GM12878 (cell line): ENCODE measurements at regions not wholly inside any gene's neighbourhood (a gene's known extent, or its start where the extent isn't known, plus 50 kb on each side); places are given as distances from the start of the nearest gene placed in this dataset.

Experiments used
- BHLHE40 ChIP-seq, 2 experiments: fragments of 450-650 bp in 1 of 2; IDR thresholded peaks; 2 replicates each; pipeline ENCODE4 v1.6.1; 2011 to 2017; ENCODE audit warnings: low read depth in 2 of 2, borderline replicate concordance in 1 of 2, improper control_type of control experiment in 1 of 2, low read length in 1 of 2, mild to moderate bottlenecking in 1 of 2
- CBX3 ChIP-seq: fragments of 200-600 bp; sonication (generic); IDR thresholded peaks from 2 replicates; pipeline ENCODE4 v1.6.1; 2016; ENCODE audit warnings: low read depth, borderline replicate concordance
- EP300 ChIP-seq, 2 experiments: fragments of 150-350 bp in 1 of 2; IDR thresholded peaks; 2 replicates each; pipeline ENCODE4 v1.6.1; 2011 to 2012; ENCODE audit warnings: low read depth in 2 of 2, low read length in 2 of 2, borderline replicate concordance in 1 of 2, improper control_type of control experiment in 1 of 2, inconsistent platforms in 1 of 2; ENCODE audit not compliant: control insufficient read depth in 1 of 2
- TF ChIP-seq, protein P1 (sequence below), 3 experiments: IDR thresholded peaks in 2 of 3; conservative IDR thresholded peaks in 1 of 3; 2 replicates each; pipeline ENCODE4 v1.5.1; 2011; ENCODE audit warnings: low read depth in 3 of 3, low read length in 3 of 3, mild to moderate bottlenecking in 3 of 3, control low read depth in 2 of 3, moderate library complexity in 2 of 3, inconsistent platforms in 1 of 3, mixed read lengths in 1 of 3; ENCODE audit not compliant: control insufficient read depth in 2 of 3, insufficient read depth in 1 of 3; ENCODE audit errors: extremely low read depth in 1 of 3
- TF ChIP-seq, protein P2 (sequence below): fragments of 450-650 bp; IDR thresholded peaks from 2 replicates; pipeline ENCODE4 v1.6.1; 2016; ENCODE audit warnings: mild to moderate bottlenecking

DNA sequence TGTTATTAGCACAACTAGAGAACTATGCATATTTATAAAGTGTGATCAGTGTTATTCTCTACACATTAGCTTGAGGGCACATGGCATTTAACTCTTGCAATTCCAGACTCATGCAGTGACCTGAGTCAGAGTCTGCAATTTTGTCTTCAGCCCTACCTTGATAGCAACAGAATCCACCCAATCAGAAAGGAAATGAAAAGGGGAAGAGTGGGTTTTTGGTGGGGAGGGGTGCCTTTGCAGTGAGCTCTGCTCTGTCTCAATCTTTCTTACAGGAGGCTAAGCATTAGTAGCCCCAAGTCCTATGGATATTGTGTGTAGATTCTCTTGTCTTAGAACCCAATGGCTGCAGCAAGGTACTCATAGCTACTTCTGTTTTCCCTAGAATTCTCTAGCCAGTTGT is 489.2 kb downstream of the DHX35 start:
- TF ChIP-seq, protein P1, sequence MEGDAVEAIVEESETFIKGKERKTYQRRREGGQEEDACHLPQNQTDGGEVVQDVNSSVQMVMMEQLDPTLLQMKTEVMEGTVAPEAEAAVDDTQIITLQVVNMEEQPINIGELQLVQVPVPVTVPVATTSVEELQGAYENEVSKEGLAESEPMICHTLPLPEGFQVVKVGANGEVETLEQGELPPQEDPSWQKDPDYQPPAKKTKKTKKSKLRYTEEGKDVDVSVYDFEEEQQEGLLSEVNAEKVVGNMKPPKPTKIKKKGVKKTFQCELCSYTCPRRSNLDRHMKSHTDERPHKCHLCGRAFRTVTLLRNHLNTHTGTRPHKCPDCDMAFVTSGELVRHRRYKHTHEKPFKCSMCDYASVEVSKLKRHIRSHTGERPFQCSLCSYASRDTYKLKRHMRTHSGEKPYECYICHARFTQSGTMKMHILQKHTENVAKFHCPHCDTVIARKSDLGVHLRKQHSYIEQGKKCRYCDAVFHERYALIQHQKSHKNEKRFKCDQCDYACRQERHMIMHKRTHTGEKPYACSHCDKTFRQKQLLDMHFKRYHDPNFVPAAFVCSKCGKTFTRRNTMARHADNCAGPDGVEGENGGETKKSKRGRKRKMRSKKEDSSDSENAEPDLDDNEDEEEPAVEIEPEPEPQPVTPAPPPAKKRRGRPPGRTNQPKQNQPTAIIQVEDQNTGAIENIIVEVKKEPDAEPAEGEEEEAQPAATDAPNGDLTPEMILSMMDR (IDR thresholded peaks at IDR 0.05 in 2 of 3, conservative IDR thresholded peaks at IDR 0.05 in 1 of 3; ENCODE audit: control insufficient read depth in 2 of 3, extremely low read depth in 1 of 3, insufficient read depth in 1 of 3, low read depth in 3 of 3, low read length in 3 of 3), result no peak
- TF ChIP-seq BHLHE40 (IDR thresholded peaks at IDR 0.05; ENCODE audit: borderline replicate concordance in 1 of 2, low read depth in 2 of 2, low read length in 1 of 2) (no peak), EP300 (IDR thresholded peaks at IDR 0.05; ENCODE audit: borderline replicate concordance in 1 of 2, control insufficient read depth in 1 of 2, low read depth in 2 of 2, low read length in 2 of 2) (no peak), CBX3 (no peak)
- TF ChIP-seq, protein P2, sequence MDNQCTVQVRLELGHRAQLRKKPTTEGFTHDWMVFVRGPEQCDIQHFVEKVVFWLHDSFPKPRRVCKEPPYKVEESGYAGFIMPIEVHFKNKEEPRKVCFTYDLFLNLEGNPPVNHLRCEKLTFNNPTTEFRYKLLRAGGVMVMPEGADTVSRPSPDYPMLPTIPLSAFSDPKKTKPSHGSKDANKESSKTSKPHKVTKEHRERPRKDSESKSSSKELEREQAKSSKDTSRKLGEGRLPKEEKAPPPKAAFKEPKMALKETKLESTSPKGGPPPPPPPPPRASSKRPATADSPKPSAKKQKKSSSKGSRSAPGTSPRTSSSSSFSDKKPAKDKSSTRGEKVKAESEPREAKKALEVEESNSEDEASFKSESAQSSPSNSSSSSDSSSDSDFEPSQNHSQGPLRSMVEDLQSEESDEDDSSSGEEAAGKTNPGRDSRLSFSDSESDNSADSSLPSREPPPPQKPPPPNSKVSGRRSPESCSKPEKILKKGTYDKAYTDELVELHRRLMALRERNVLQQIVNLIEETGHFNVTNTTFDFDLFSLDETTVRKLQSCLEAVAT, result no peak
